ENCODE measurements at regions not wholly inside any gene's neighbourhood (a gene's known extent, or its start where the extent isn't known, plus 50 kb on each side); places are given as distances from the start of the nearest gene placed in this dataset.

GRCh38 chr2:125983364-125983763 is 672.6 kb upstream of the GYPC start:
- TF ChIP-seq, protein P1, sequence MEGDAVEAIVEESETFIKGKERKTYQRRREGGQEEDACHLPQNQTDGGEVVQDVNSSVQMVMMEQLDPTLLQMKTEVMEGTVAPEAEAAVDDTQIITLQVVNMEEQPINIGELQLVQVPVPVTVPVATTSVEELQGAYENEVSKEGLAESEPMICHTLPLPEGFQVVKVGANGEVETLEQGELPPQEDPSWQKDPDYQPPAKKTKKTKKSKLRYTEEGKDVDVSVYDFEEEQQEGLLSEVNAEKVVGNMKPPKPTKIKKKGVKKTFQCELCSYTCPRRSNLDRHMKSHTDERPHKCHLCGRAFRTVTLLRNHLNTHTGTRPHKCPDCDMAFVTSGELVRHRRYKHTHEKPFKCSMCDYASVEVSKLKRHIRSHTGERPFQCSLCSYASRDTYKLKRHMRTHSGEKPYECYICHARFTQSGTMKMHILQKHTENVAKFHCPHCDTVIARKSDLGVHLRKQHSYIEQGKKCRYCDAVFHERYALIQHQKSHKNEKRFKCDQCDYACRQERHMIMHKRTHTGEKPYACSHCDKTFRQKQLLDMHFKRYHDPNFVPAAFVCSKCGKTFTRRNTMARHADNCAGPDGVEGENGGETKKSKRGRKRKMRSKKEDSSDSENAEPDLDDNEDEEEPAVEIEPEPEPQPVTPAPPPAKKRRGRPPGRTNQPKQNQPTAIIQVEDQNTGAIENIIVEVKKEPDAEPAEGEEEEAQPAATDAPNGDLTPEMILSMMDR (IDR thresholded peaks at IDR 0.05): no peak
- TF ChIP-seq POLR2A (IDR thresholded peaks at IDR 0.05): no peak
